Liver (tissue), 8 donors: ENCODE measurements at regions not wholly inside any gene's neighbourhood (a gene's known extent, or its start where the extent isn't known, plus 50 kb on each side); places are given as distances from the start of the nearest gene placed in this dataset.

Experiments used
- DNase-seq: peaks from one replicate; pipeline ENCODE4 v3.0.0-alpha.2; 2017; ENCODE audit warnings: low spot score
- H3K27ac ChIP-seq, 2 donors: one replicate each; pipeline ENCODE4 v1.7.0; 2013; ENCODE audit warnings: inconsistent platforms in 2 of 2, low read length in 2 of 2, control low read depth in 1 of 2, low read depth in 1 of 2, mild to moderate bottlenecking in 1 of 2
- H3K27me3 ChIP-seq, 4 donors: one replicate each; pipeline versions ENCODE4 v1.6.1 to v1.7.0; 2013; ENCODE audit warnings: low read length in 3 of 4, inconsistent platforms in 1 of 4, mild to moderate bottlenecking in 1 of 4, moderate library complexity in 1 of 4; ENCODE audit not compliant: control insufficient read depth in 4 of 4, insufficient read depth in 4 of 4
- H3K36me3 ChIP-seq, 4 donors: one replicate each; pipeline versions ENCODE4 v1.6.1 to v1.7.0; 2013; ENCODE audit warnings: low read length in 3 of 4, mild to moderate bottlenecking in 3 of 4, low read depth in 1 of 4, moderate library complexity in 1 of 4; ENCODE audit not compliant: control insufficient read depth in 4 of 4, insufficient read depth in 3 of 4
- H3K4me1 ChIP-seq, 4 donors: one replicate each; pipeline versions ENCODE4 v1.6.1 to v1.7.0; 2013; ENCODE audit warnings: low read length in 3 of 4, mild to moderate bottlenecking in 3 of 4, moderate library complexity in 1 of 4; ENCODE audit not compliant: control insufficient read depth in 4 of 4, insufficient read depth in 4 of 4
- H3K4me3 ChIP-seq, 3 donors: one replicate each; pipeline versions ENCODE4 v1.6.1 to v1.7.0; 2013; ENCODE audit warnings: low read length in 3 of 3, control low read depth in 1 of 3, low read depth in 1 of 3, mild to moderate bottlenecking in 1 of 3
- H3K9ac ChIP-seq, 2 donors: one replicate each; pipeline ENCODE4 v1.7.0; 2013; ENCODE audit warnings: low read length in 2 of 2, mild to moderate bottlenecking in 2 of 2, moderate library complexity in 2 of 2, control low read depth in 1 of 2, low read depth in 1 of 2
- H3K9me3 ChIP-seq, 4 donors: one replicate each; pipeline versions ENCODE4 v1.6.1 to v1.7.0; 2013; ENCODE audit warnings: low read length in 3 of 4; ENCODE audit not compliant: control insufficient read depth in 4 of 4
- ATF3 ChIP-seq: IDR thresholded peaks from 2 replicates; pipeline ENCODE4 v1.6.1; 2016; ENCODE audit warnings: antibody characterized with exemption
- CTCF ChIP-seq: fragments of 150-350 bp; IDR thresholded peaks from 2 replicates; pipeline ENCODE4 v1.5.1; 2017; ENCODE audit warnings: improper control_type of control experiment, low read depth, low read length; ENCODE audit not compliant: missing input control
- EGR1 ChIP-seq, 2 donors: IDR thresholded peaks; 2 replicates each; pipeline ENCODE4 v1.6.1; 2016 to 2018; ENCODE audit warnings: antibody characterized with exemption in 2 of 2, low read depth in 2 of 2
- FOXA1 ChIP-seq: IDR thresholded peaks from 2 replicates; pipeline ENCODE4 v1.6.1; 2016; ENCODE audit warnings: antibody characterized with exemption
- FOXA2 ChIP-seq: IDR thresholded peaks from 2 replicates; pipeline ENCODE4 v1.6.1; 2016; ENCODE audit warnings: antibody characterized with exemption
- GABPA ChIP-seq, 2 donors: IDR thresholded peaks in 1 of 2; conservative IDR thresholded peaks in 1 of 2; 2 replicates each; pipeline ENCODE4 v1.6.1; 2016; ENCODE audit warnings: antibody characterized with exemption in 2 of 2, mild to moderate bottlenecking in 1 of 2, moderate library complexity in 1 of 2
- HNF4A ChIP-seq, 2 donors: conservative IDR thresholded peaks; 2 replicates each; pipeline ENCODE4 v1.6.1; 2016; ENCODE audit warnings: antibody characterized with exemption in 2 of 2, mild to moderate bottlenecking in 2 of 2
- HNF4G ChIP-seq: IDR thresholded peaks from 2 replicates; pipeline ENCODE4 v1.6.1; 2016; ENCODE audit warnings: antibody characterized with exemption
- JUND ChIP-seq, 2 donors: IDR thresholded peaks; 2 replicates each; pipeline ENCODE4 v1.6.1; 2016; ENCODE audit warnings: antibody characterized with exemption in 2 of 2
- MAX ChIP-seq: IDR thresholded peaks from 2 replicates; pipeline ENCODE4 v1.6.1; 2016; ENCODE audit warnings: antibody characterized with exemption
- NR2F2 ChIP-seq: IDR thresholded peaks from 2 replicates; pipeline ENCODE4 v1.6.1; 2016; ENCODE audit warnings: antibody characterized with exemption
- RAD21 ChIP-seq, 2 donors: IDR thresholded peaks; 2 replicates each; pipeline ENCODE4 v1.6.1; 2016; ENCODE audit warnings: antibody characterized with exemption in 2 of 2, mild to moderate bottlenecking in 2 of 2
- REST ChIP-seq: IDR thresholded peaks from 2 replicates; pipeline ENCODE4 v1.6.1; 2016; ENCODE audit warnings: antibody characterized with exemption, mild to moderate bottlenecking
- RXRA ChIP-seq, 2 donors: IDR thresholded peaks; 2 replicates each; pipeline ENCODE4 v1.6.1; 2017 to 2018; ENCODE audit warnings: antibody characterized with exemption in 2 of 2, mild to moderate bottlenecking in 1 of 2
- SP1 ChIP-seq: IDR thresholded peaks from 2 replicates; pipeline ENCODE4 v1.6.1; 2018; ENCODE audit warnings: antibody characterized with exemption, mild to moderate bottlenecking
- TAF1 ChIP-seq: conservative IDR thresholded peaks from 2 replicates; pipeline ENCODE4 v1.6.1; 2016; ENCODE audit warnings: antibody characterized with exemption, mild to moderate bottlenecking
- YY1 ChIP-seq: IDR thresholded peaks from 2 replicates; pipeline ENCODE4 v1.6.1; 2016; ENCODE audit warnings: antibody characterized with exemption, mild to moderate bottlenecking
- ZBTB33 ChIP-seq: IDR thresholded peaks from 2 replicates; pipeline ENCODE4 v1.6.1; 2016; ENCODE audit warnings: antibody characterized with exemption
- WGBS: extraction: QIAGEN DNeasy Blood & Tissue Kit; methylation state at CpG from one replicate; pipeline ENCODE4 v1.1.7; 2013; 5-methylcytosine and 5-hydroxymethylcytosine counted together
- donor health status: healthy.
- donor health status: healthy.
- donor health status: healthy.
- donor health status: healthy.
- donor health status: healthy.

GRCh38 chr1:55457874-55458273 lies 242.7 kb upstream of the USP24 start:
- TF ChIP-seq HNF4A (conservative IDR thresholded peaks at IDR 0.05) (no peak), CTCF (no peak), ZBTB33 (no peak)
- WGBS = 72% methylated on average over 2 of the region's 2 CpGs
- H3K36me3 ChIP-seq = no peaks in the 10 kb centered on the region

GRCh38 chr1:55456971-55457370 lies 241.8 kb upstream of the USP24 start:
- DNase-seq = no peak
- Histone ChIP-seq H3K36me3 (no peaks in the 10 kb centered on the region), H3K9ac (no peak overlapping the region), H3K9me3 (peaks cover 0 to 5% (median 3%) of the 10 kb centered on the region in 4 donors), H3K4me3 (no peak overlapping the region), H3K27me3 (no peaks in the 10 kb centered on the region), H3K4me1 (no peaks in the 10 kb centered on the region), H3K27ac (no peak overlapping the region)
- TF ChIP-seq TAF1 (no peak), SP1 (no peak), REST (no peak), NR2F2 (no peak), RXRA (IDR thresholded peaks at IDR 0.05) (no peak), HNF4G (no peak), HNF4A (conservative IDR thresholded peaks at IDR 0.05) (no peak), RAD21 (IDR thresholded peaks at IDR 0.05) (no peak), GABPA (IDR thresholded peaks at IDR 0.05 in 1 of 2, conservative IDR thresholded peaks at IDR 0.05 in 1 of 2) (no peak), ATF3 (no peak), FOXA2 (no peak), FOXA1 (no peak), YY1 (no peak), JUND (IDR thresholded peaks at IDR 0.05) (no peak), ZBTB33 (no peak), MAX (no peak), EGR1 (IDR thresholded peaks at IDR 0.05; ENCODE audit: low read depth in 2 of 2) (no peak), CTCF (no peak)
- 91% methylated on average over 1 of the region's 1 CpG for WGBS

More at GRCh38 chr1:55457874-55458273, 242.7 kb upstream of the USP24 start:
- Histone ChIP-seq H3K27ac (no peak overlapping the region), H3K9ac (no peak overlapping the region), H3K27me3 (no peaks in the 10 kb centered on the region), H3K4me1 (no peaks in the 10 kb centered on the region), H3K9me3 (peaks cover 0 to 5% (median 3%) of the 10 kb centered on the region in 4 donors), H3K4me3 (no peak overlapping the region)
- no peak for DNase-seq
